Activated CD8-positive, alpha-beta T cell treated with anti-CD3 and anti-CD28 coated beads for 36 hours (primary cell): ENCODE measurements at regions not wholly inside any gene's neighbourhood (a gene's known extent, or its start where the extent isn't known, plus 50 kb on each side); places are given as distances from the start of the nearest gene placed in this dataset.

Experiments
- ATAC-seq: fragments of 200-7000 bp; cut with Tn5 transposase; one replicate; pipeline ENCODE4 v1.10.0; 2021; ENCODE audit warnings: mild to moderate bottlenecking, moderate library complexity
- CTCF ChIA-PET: fragments of 350-600 bp; sonication (Branson Sonifier 250); formaldehyde crosslinking; loops from one replicate; lab custom pipeline; 2021; ENCODE audit warnings: antibody characterized with exemption; lab: Charles Lee
- POLR2A ChIA-PET: fragments of 350-600 bp; sonication (Branson Sonifier 250); formaldehyde crosslinking; loops from one replicate; lab custom pipeline; 2021; ENCODE audit warnings: antibody characterized with exemption; lab: Charles Lee
- DNase-seq: peaks from one replicate; pipeline ENCODE4 v3.0.0-alpha.2; 2020
- H3K27ac Mint-ChIP-seq: one replicate; pipeline ENCODE4 v1.8.0; 2021; ENCODE audit warnings: mild to moderate bottlenecking, mixed read lengths
- H3K27me3 Mint-ChIP-seq: one replicate; pipeline ENCODE4 v1.8.0; 2021; ENCODE audit warnings: mixed read lengths
- H3K36me3 Mint-ChIP-seq: one replicate; pipeline ENCODE4 v1.8.0; 2021; ENCODE audit warnings: low read depth, mixed read lengths
- H3K4me1 Mint-ChIP-seq: one replicate; pipeline ENCODE4 v1.8.0; 2021; ENCODE audit warnings: low read depth, mixed read lengths
- H3K4me3 Mint-ChIP-seq: one replicate; pipeline ENCODE4 v1.8.0; 2021; ENCODE audit warnings: mild to moderate bottlenecking, moderate library complexity, mixed read lengths
- H3K9me3 Mint-ChIP-seq: one replicate; pipeline ENCODE4 v1.8.0; 2021; ENCODE audit warnings: mixed read lengths
- CTCF ChIP-seq: fragments of 200-600 bp; IDR thresholded peaks from one replicate; pipeline ENCODE4 v1.8.0; 2022; ENCODE audit warnings: antibody characterized with exemption, mild to moderate bottlenecking
- intact Hi-C: fragments of 100-400 bp; cut with micrococcal nuclease; formaldehyde crosslinking; loops from one replicate; pipeline ENCODE4 v1.10.0; 2022

- no peak for DNase-seq
- no peaks in the 10 kb centered on the region for H3K27me3 Mint-ChIP-seq
- no peak overlapping the region for H3K4me3 Mint-ChIP-seq
- H3K9me3 Mint-ChIP-seq, result peaks cover 23% of the 10 kb centered on the region
- ChIA-PET POLR2A (no interaction called here), CTCF (no interaction called here)
- no peak for ATAC-seq
- no peak overlapping the region for H3K27ac Mint-ChIP-seq
- no peaks in the 10 kb centered on the region for H3K4me1 Mint-ChIP-seq
- no peaks in the 10 kb centered on the region for H3K36me3 Mint-ChIP-seq
- intact Hi-C loops, result no loop called here
- TF ChIP-seq CTCF, result no peak
Observed at GRCh38 chr3:73839032-73839431, 214.3 kb upstream of the PDZRN3 start.

- Mint-ChIP-seq H3K27me3 (no peaks in the 10 kb centered on the region), H3K36me3 (no peaks in the 10 kb centered on the region), H3K27ac (no peak overlapping the region), H3K9me3 (peaks cover 16% of the 10 kb centered on the region), H3K4me1 (no peaks in the 10 kb centered on the region), H3K4me3 (no peak overlapping the region)
- ChIA-PET CTCF (no interaction called here), POLR2A (no interaction called here)
- no peak for ATAC-seq
- no peak for TF ChIP-seq CTCF
- no peak for DNase-seq
- intact Hi-C loops, result no loop called here
Observed at GRCh38 chr3:73835945-73836344, 211.2 kb upstream of the PDZRN3 start.

- Mint-ChIP-seq H3K4me3 (no peak overlapping the region), H3K9me3 (peaks cover 11% of the 10 kb centered on the region), H3K4me1 (no peaks in the 10 kb centered on the region), H3K36me3 (no peaks in the 10 kb centered on the region), H3K27me3 (no peaks in the 10 kb centered on the region), H3K27ac (no peak overlapping the region)
- DNase-seq, result no peak
- intact Hi-C loops, result no loop called here
- POLR2A ChIA-PET, result no interaction called here
- no peak for ATAC-seq
- no peak for TF ChIP-seq CTCF
- CTCF ChIA-PET, result no interaction called here
Observed at GRCh38 chr3:73832426-73832825, 207.7 kb upstream of the PDZRN3 start.

- H3K4me1 Mint-ChIP-seq, result no peaks in the 10 kb centered on the region
- intact Hi-C loops, result no loop called here
- ChIA-PET CTCF (no interaction called here), POLR2A (no interaction called here)
- H3K27me3 Mint-ChIP-seq, result no peaks in the 10 kb centered on the region
- no peak overlapping the region for H3K27ac Mint-ChIP-seq
- no peaks in the 10 kb centered on the region for H3K36me3 Mint-ChIP-seq
- DNase-seq (no peak), ATAC-seq (no peak)
- TF ChIP-seq CTCF, result no peak
- H3K4me3 Mint-ChIP-seq, result no peak overlapping the region
- no peaks in the 10 kb centered on the region for H3K9me3 Mint-ChIP-seq
Observed at GRCh38 chr3:73828348-73828747, 203.6 kb upstream of the PDZRN3 start.

GRCh38 chr3:73827725-73828211 lies 203.0 kb upstream of the PDZRN3 start:
- ChIA-PET POLR2A (no interaction called here), CTCF (no interaction called here)
- no peak for TF ChIP-seq CTCF
- Mint-ChIP-seq H3K36me3 (no peaks in the 10 kb centered on the region), H3K4me3 (no peak overlapping the region), H3K27ac (no peak overlapping the region), H3K4me1 (no peaks in the 10 kb centered on the region), H3K27me3 (no peaks in the 10 kb centered on the region), H3K9me3 (no peaks in the 10 kb centered on the region)
- intact Hi-C loops, result no loop called here
- DNase-seq (no peak), ATAC-seq (no peak)
